Astrocyte (in vitro differentiated cells and primary cell): ENCODE measurements at regions not wholly inside any gene's neighbourhood (a gene's known extent, or its start where the extent isn't known, plus 50 kb on each side); places are given as distances from the start of the nearest gene placed in this dataset.

Experiments used
- CTCF ChIP-seq: IDR thresholded peaks from 2 replicates; pipeline ENCODE4 v1.5.1; 2011; ENCODE audit warnings: low read depth, mild to moderate bottlenecking, inconsistent platforms, low read length, moderate library complexity; ENCODE audit not compliant: insufficient read depth
- EZH2 ChIP-seq: IDR thresholded peaks from 2 replicates; pipeline ENCODE4 v1.6.1; 2012; ENCODE audit warnings: mild to moderate bottlenecking, low read length, inconsistent platforms; ENCODE audit not compliant: insufficient read depth

- TF ChIP-seq CTCF = no peak
- TF ChIP-seq EZH2 = no peak
Observed at GRCh38 chr2:142315346-142315745, 184.5 kb upstream of the LRP1B start.
